ENCODE measurements at regions not wholly inside any gene's neighbourhood (a gene's known extent, or its start where the extent isn't known, plus 50 kb on each side); places are given as distances from the start of the nearest gene placed in this dataset.

DNA sequence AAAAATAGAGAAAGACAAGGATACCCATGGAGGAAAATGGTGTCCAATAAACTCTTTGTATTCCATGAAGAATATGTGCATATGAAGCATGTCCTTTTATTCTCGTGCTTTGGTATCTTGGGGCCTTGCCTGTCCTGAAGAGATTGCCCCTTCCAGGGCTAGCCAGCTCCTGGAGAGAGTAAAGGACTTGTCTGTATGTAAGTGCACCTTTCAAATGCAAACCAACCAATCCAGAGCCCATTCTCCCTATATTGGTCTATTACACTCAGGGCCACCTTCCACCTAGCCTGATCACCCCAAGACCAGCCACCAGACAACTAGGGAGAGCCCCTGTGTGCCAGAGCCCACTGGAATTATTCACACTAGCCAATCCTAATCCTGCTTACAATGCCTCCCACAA lies 221.6 kb downstream of the CD83 start:
- no peak for TF ChIP-seq EP300 (conservative IDR thresholded peaks at IDR 0.05; ENCODE audit: poor library complexity, severe bottlenecking)
- TF ChIP-seq CTCF (IDR thresholded peaks at IDR 0.05; ENCODE audit: poor library complexity, severe bottlenecking), result no peak
- no peak for TF ChIP-seq MXI1 (conservative IDR thresholded peaks at IDR 0.05; ENCODE audit: poor library complexity, severe bottlenecking)
